H1 (cell line): ENCODE measurements at regions not wholly inside any gene's neighbourhood (a gene's known extent, or its start where the extent isn't known, plus 50 kb on each side); places are given as distances from the start of the nearest gene placed in this dataset.

ENCODE experiments used
- CTCF ChIA-PET: fragments of 300-600 bp; sonication (Branson Sonifier 250); formaldehyde crosslinking; loops from one replicate; lab custom pipeline; 2021; ENCODE audit not compliant: partially characterized antibody; lab: Charles Lee
- POLR2A ChIA-PET: fragments of 300-600 bp; sonication (Branson Sonifier 250); formaldehyde crosslinking; loops from one replicate; lab custom pipeline; 2021; ENCODE audit warnings: inconsistent platforms; ENCODE audit not compliant: partially characterized antibody; lab: Charles Lee
- DNase-seq, 2 experiments: peaks; one replicate each; pipeline versions ENCODE4 v3.0.0 to v3.0.0-alpha.2; 2010 to 2022; ENCODE audit warnings: low spot score in 2 of 2, low read depth in 1 of 2, mixed read lengths in 1 of 2
- FAIRE-seq: peaks from 2 replicates; lab custom pipeline; 2011; peaks lifted over from hg19 to GRCh38; lab: Jason Lieb, UNC
- H2AFZ ChIP-seq: 2 replicates; pipeline ENCODE4 v1.8.1; 2012; ENCODE audit warnings: low read length, inconsistent platforms
- H2AK5ac ChIP-seq: 2 replicates; pipeline ENCODE4 v1.6.1; 2013; ENCODE audit warnings: low read depth, low read length
- H2BK120ac ChIP-seq: replicated peaks from 2 replicates; pipeline ENCODE3; 2013; ENCODE audit warnings: low read depth, low read length, inconsistent platforms
- H2BK12ac ChIP-seq: 2 replicates; pipeline ENCODE4 v1.6.1; 2013; ENCODE audit warnings: low read depth, low read length
- H2BK15ac ChIP-seq: 2 replicates; pipeline ENCODE4 v1.6.1; 2013; ENCODE audit warnings: low read length
- H2BK20ac ChIP-seq: 2 replicates; pipeline ENCODE4 v1.6.1; 2013; ENCODE audit warnings: low read length
- H2BK5ac ChIP-seq: 2 replicates; pipeline ENCODE4 v1.6.1; 2013; ENCODE audit warnings: low read depth, low read length
- H3K14ac ChIP-seq: 2 replicates; pipeline ENCODE4 v1.6.1; 2013; ENCODE audit warnings: inconsistent platforms; ENCODE audit not compliant: insufficient read length
- H3K18ac ChIP-seq: 2 replicates; pipeline ENCODE4 v1.6.1; 2013; ENCODE audit warnings: low read length; ENCODE audit errors: extremely low read depth
- H3K23ac ChIP-seq: 2 replicates; pipeline ENCODE4 v1.6.1; 2013; ENCODE audit warnings: inconsistent platforms; ENCODE audit not compliant: insufficient read length
- H3K23me2 ChIP-seq: 2 replicates; pipeline ENCODE4 v1.6.1; 2013; ENCODE audit warnings: low read depth, low read length
- H3K27ac ChIP-seq: 2 replicates; pipeline ENCODE4 v1.6.1; 2011; ENCODE audit warnings: low read depth, low read length, inconsistent platforms
- H3K27me3 ChIP-seq, 4 experiments: replicated peaks in 1 of 4; 1 replicate in 1 of 4; 2 replicates in 3 of 4; pipeline versions ENCODE4 v1.6.1 to v1.8.1; 2011 to 2013; ENCODE audit warnings: low read length in 3 of 4, mild to moderate bottlenecking in 3 of 4, inconsistent platforms in 2 of 4, mixed read lengths in 2 of 4, moderate library complexity in 1 of 4; ENCODE audit not compliant: control insufficient read depth in 3 of 4, insufficient read depth in 3 of 4; ENCODE audit errors: extremely low read depth in 1 of 4
- H3K36me3 ChIP-seq, 4 experiments: 2 replicates each; pipeline versions ENCODE4 v1.6.1 to v1.8.1; 2011 to 2013; ENCODE audit warnings: mild to moderate bottlenecking in 4 of 4, low read length in 3 of 4, moderate library complexity in 2 of 4, control low read depth in 1 of 4, inconsistent platforms in 1 of 4; ENCODE audit not compliant: insufficient read depth in 4 of 4, control insufficient read depth in 2 of 4
- H3K4ac ChIP-seq: replicated peaks from 2 replicates; pipeline ENCODE3; 2013; ENCODE audit warnings: low read length, low read depth, mixed read lengths, inconsistent platforms; ENCODE audit not compliant: insufficient read length
- H3K4me1 ChIP-seq, 4 experiments: replicated peaks in 1 of 4; 1 replicate in 1 of 4; 2 replicates in 3 of 4; pipeline versions ENCODE4 v1.6.1 to v1.8.1; 2011 to 2013; ENCODE audit warnings: low read length in 3 of 4, inconsistent platforms in 2 of 4, mixed read lengths in 1 of 4; ENCODE audit not compliant: insufficient read depth in 4 of 4, control insufficient read depth in 3 of 4
- H3K4me2 ChIP-seq, 2 experiments: 2 replicates each; pipeline versions ENCODE4 v1.6.1 to v1.8.1; 2011 to 2013; ENCODE audit warnings: low read depth in 2 of 2, low read length in 2 of 2, control low read depth in 1 of 2, inconsistent platforms in 1 of 2, mild to moderate bottlenecking in 1 of 2; ENCODE audit not compliant: insufficient read depth in 1 of 2
- H3K4me3 ChIP-seq, 4 experiments: fragments of 200-600, 300-600 bp in 1 of 4; sonication (generic), shearing (Covaris generic), sonication (Bioruptor Twin) in 1 of 4; 2 replicates each; pipeline versions ENCODE4 v1.5.1 to v1.8.1; 2011 to 2016; ENCODE audit warnings: low read length in 4 of 4, low read depth in 3 of 4, control low read depth in 2 of 4, inconsistent platforms in 2 of 4, mild to moderate bottlenecking in 2 of 4, mixed read lengths in 1 of 4, moderate library complexity in 1 of 4; ENCODE audit not compliant: insufficient read depth in 2 of 4; ENCODE audit errors: extremely low read depth in 1 of 4
- H3K56ac ChIP-seq: replicated peaks from 2 replicates; pipeline ENCODE3; 2013; ENCODE audit warnings: low read depth, mild to moderate bottlenecking, mixed read lengths, low read length, inconsistent platforms; ENCODE audit not compliant: insufficient read length
- H3K79me1 ChIP-seq: 2 replicates; pipeline ENCODE4 v1.6.1; 2013; ENCODE audit warnings: low read depth, low read length, control low read depth
- H3K79me2 ChIP-seq, 2 experiments: 2 replicates each; pipeline versions ENCODE4 v1.6.1 to v1.8.1; 2012 to 2013; ENCODE audit warnings: low read length in 2 of 2, mild to moderate bottlenecking in 2 of 2, inconsistent platforms in 1 of 2; ENCODE audit not compliant: insufficient read depth in 2 of 2, control insufficient read depth in 1 of 2
- H3K9ac ChIP-seq, 4 experiments: replicated peaks in 1 of 4; 1 replicate in 1 of 4; 2 replicates in 3 of 4; pipeline versions ENCODE4 v1.6.1 to v1.8.1; 2011 to 2013; ENCODE audit warnings: low read depth in 3 of 4, low read length in 3 of 4, control low read depth in 2 of 4, mild to moderate bottlenecking in 2 of 4, moderate library complexity in 2 of 4, inconsistent platforms in 1 of 4; ENCODE audit errors: extremely low read depth in 1 of 4
- H3K9me3 ChIP-seq, 2 experiments: 2 replicates each; pipeline versions ENCODE4 v1.6.1 to v1.8.1; 2012 to 2013; ENCODE audit warnings: mild to moderate bottlenecking in 2 of 2, moderate library complexity in 2 of 2, control low read depth in 1 of 2, inconsistent platforms in 1 of 2, low read depth in 1 of 2, low read length in 1 of 2, mixed read lengths in 1 of 2; ENCODE audit not compliant: insufficient read depth in 2 of 2
- H4K20me1 ChIP-seq, 2 experiments: replicated peaks in 1 of 2; 2 replicates each; pipeline versions ENCODE3 to v1.8.1; 2011 to 2013; ENCODE audit warnings: inconsistent platforms in 2 of 2, low read length in 2 of 2, mild to moderate bottlenecking in 1 of 2; ENCODE audit not compliant: insufficient read depth in 2 of 2, control insufficient read depth in 1 of 2
- H4K5ac ChIP-seq: 2 replicates; pipeline ENCODE4 v1.6.1; 2013; ENCODE audit warnings: low read length, low read depth, mixed read lengths, inconsistent platforms; ENCODE audit not compliant: insufficient read length
- H4K8ac ChIP-seq: 2 replicates; pipeline ENCODE4 v1.8.0; 2013; ENCODE audit warnings: mild to moderate bottlenecking, moderate library complexity, low read length, inconsistent platforms; ENCODE audit not compliant: insufficient read depth; ENCODE audit errors: extremely low read depth
- H4K91ac ChIP-seq: replicated peaks from 2 replicates; pipeline ENCODE3; 2013; ENCODE audit warnings: low read length, mixed read lengths, inconsistent platforms; ENCODE audit not compliant: insufficient read length
- BRCA1 ChIP-seq: IDR thresholded peaks from 2 replicates; pipeline ENCODE4 v1.6.1; 2012; ENCODE audit warnings: low read depth, low read length, improper control_type of control experiment
- CHD2 ChIP-seq: IDR thresholded peaks from 2 replicates; pipeline ENCODE4 v1.6.1; 2012; ENCODE audit warnings: low read length, improper control_type of control experiment
- CTBP2 ChIP-seq: IDR thresholded peaks from 2 replicates; pipeline ENCODE4 v1.7.0; 2011; ENCODE audit warnings: borderline replicate concordance, mild to moderate bottlenecking, moderate library complexity, mixed read lengths, low read length; ENCODE audit not compliant: insufficient read depth, insufficient read length
- EGR1 ChIP-seq: IDR thresholded peaks from 2 replicates; pipeline ENCODE4 v1.6.1; 2011; ENCODE audit warnings: low read depth, low read length, borderline replicate concordance
- GABPA ChIP-seq: IDR thresholded peaks from 2 replicates; pipeline ENCODE4 v1.6.1; 2011; ENCODE audit warnings: mild to moderate bottlenecking, low read length, moderate library complexity, borderline replicate concordance; ENCODE audit not compliant: insufficient read depth
- GTF2F1 ChIP-seq: IDR thresholded peaks from 2 replicates; pipeline ENCODE4 v1.6.1; 2012; ENCODE audit warnings: low read depth, low read length, improper control_type of control experiment, borderline replicate concordance
- JUND ChIP-seq: IDR thresholded peaks from 2 replicates; pipeline ENCODE4 v1.6.1; 2011; ENCODE audit warnings: mild to moderate bottlenecking, improper control_type of control experiment, low read length
- NRF1 ChIP-seq: IDR thresholded peaks from 2 replicates; pipeline ENCODE4 v1.6.1; 2011; ENCODE audit warnings: mild to moderate bottlenecking, low read depth, low read length, improper control_type of control experiment
- POLR2AphosphoS5 ChIP-seq: IDR thresholded peaks from 2 replicates; pipeline ENCODE4 v1.6.1; 2011; ENCODE audit warnings: low read depth, low read length
- RNF2 ChIP-seq: fragments of 200-900, 300-1000 bp; sonication (generic); IDR thresholded peaks from 2 replicates; pipeline ENCODE4 v1.7.1; 2016; ENCODE audit warnings: borderline replicate concordance, low read depth, mild to moderate bottlenecking, antibody characterized with exemption, low read length; ENCODE audit not compliant: poor library complexity, severe bottlenecking; ENCODE audit errors: missing control alignments
- SIN3A ChIP-seq, 2 experiments: IDR thresholded peaks in 1 of 2; conservative IDR thresholded peaks in 1 of 2; 2 replicates each; pipeline ENCODE4 v1.6.1; 2011 to 2012; ENCODE audit warnings: low read length in 2 of 2, improper control_type of control experiment in 1 of 2, low read depth in 1 of 2, mild to moderate bottlenecking in 1 of 2
- SIX5 ChIP-seq: IDR thresholded peaks from 2 replicates; pipeline ENCODE4 v1.6.1; 2011; ENCODE audit warnings: mild to moderate bottlenecking, low read depth, low read length
- TCF12 ChIP-seq: IDR thresholded peaks from 2 replicates; pipeline ENCODE4 v1.6.1; 2011; ENCODE audit warnings: low read depth, mild to moderate bottlenecking, low read length
- ZNF274 ChIP-seq: IDR thresholded peaks from 2 replicates; pipeline ENCODE4 v1.7.0; 2012; ENCODE audit warnings: low read length, borderline replicate concordance; ENCODE audit errors: extremely low read depth
- WGBS, 2 experiments: shearing (Covaris generic) in 1 of 2; methylation state at CpG; one replicate each; pipeline versions ENCODE4 v1.1.6 to v1.1.7; 2013 to 2015; ENCODE audit warnings: low lambda C conversion rate in 2 of 2, mixed read lengths in 2 of 2, inconsistent platforms in 1 of 2, low coverage in 1 of 2, missing lambda C conversion rate in 1 of 2; ENCODE audit not compliant: insufficient replicate concordance in 2 of 2, insufficient coverage in 1 of 2, insufficient read length in 1 of 2; ENCODE audit errors: extremely low coverage in 1 of 2, missing lambda C conversion rate in 1 of 2; 5-methylcytosine and 5-hydroxymethylcytosine counted together

- 83% methylated on average over 5 of the region's 5 CpGs; no CpG with 5 or more reads in 1 of the 2 experiments for WGBS, 2 experiments
- CTCF ChIA-PET: no interaction called here
- H4K20me1 ChIP-seq: no peaks in the 10 kb centered on the region
- no peak overlapping the region for H3K9ac ChIP-seq
- H3K79me2 ChIP-seq: no peaks in the 10 kb centered on the region
- no peak overlapping the region for H4K5ac ChIP-seq
- no peaks in the 10 kb centered on the region for H3K9me3 ChIP-seq
- H3K27ac ChIP-seq: no peak overlapping the region
- peaks cover 0 to 4% (median under 1%) of the 10 kb centered on the region in 4 experiments; a peak in 4 of 7 replicates for H3K4me1 ChIP-seq
- H2AK5ac ChIP-seq: no peak overlapping the region
- no peak for DNase-seq
- no peak overlapping the region for H2BK5ac ChIP-seq
- no peak overlapping the region for H3K23ac ChIP-seq
- no peak overlapping the region for H2BK12ac ChIP-seq
- H3K4ac ChIP-seq: no peak overlapping the region
- H3K79me1 ChIP-seq: no peaks in the 10 kb centered on the region
- FAIRE-seq: no peak
- H2BK120ac ChIP-seq: no peak overlapping the region
- no peak overlapping the region for H4K8ac ChIP-seq
- no peak overlapping the region for H3K14ac ChIP-seq
- POLR2A ChIA-PET: no interaction called here
- H3K56ac ChIP-seq: no peak overlapping the region
- no peak overlapping the region for H3K4me3 ChIP-seq
- no peak overlapping the region for H4K91ac ChIP-seq
- no peaks in the 10 kb centered on the region for H3K27me3 ChIP-seq
- H2AFZ ChIP-seq: no peak overlapping the region
- no peaks in the 10 kb centered on the region for H3K36me3 ChIP-seq
- H3K23me2 ChIP-seq: no peaks in the 10 kb centered on the region
- H2BK15ac ChIP-seq: no peak overlapping the region
- no peak overlapping the region for H3K18ac ChIP-seq
- H2BK20ac ChIP-seq: no peak overlapping the region
- no peak overlapping the region for H3K4me2 ChIP-seq
- TF ChIP-seq TCF12 (no peak), SIX5 (no peak), CTBP2 (no peak), GABPA (no peak), EGR1 (no peak), NRF1 (no peak), RNF2 (no peak), POLR2AphosphoS5 (no peak), SIN3A (conservative IDR thresholded peaks at IDR 0.05 in 1 of 2, IDR thresholded peaks at IDR 0.05 in 1 of 2; ENCODE audit: low read depth in 1 of 2, low read length in 2 of 2) (no peak), BRCA1 (no peak), JUND (no peak), ZNF274 (no peak), CHD2 (no peak), GTF2F1 (no peak)
Observed at GRCh38 chr5:56712895-56713591, 102.3 kb upstream of the MAP3K1 start.
